ENCODE measurements at regions not wholly inside any gene's neighbourhood (a gene's known extent, or its start where the extent isn't known, plus 50 kb on each side); places are given as distances from the start of the nearest gene placed in this dataset.

GRCh38 chr17:17421346-17422216 lies 55.2 kb upstream of the MED9 start:
- TF ChIP-seq, protein P1, sequence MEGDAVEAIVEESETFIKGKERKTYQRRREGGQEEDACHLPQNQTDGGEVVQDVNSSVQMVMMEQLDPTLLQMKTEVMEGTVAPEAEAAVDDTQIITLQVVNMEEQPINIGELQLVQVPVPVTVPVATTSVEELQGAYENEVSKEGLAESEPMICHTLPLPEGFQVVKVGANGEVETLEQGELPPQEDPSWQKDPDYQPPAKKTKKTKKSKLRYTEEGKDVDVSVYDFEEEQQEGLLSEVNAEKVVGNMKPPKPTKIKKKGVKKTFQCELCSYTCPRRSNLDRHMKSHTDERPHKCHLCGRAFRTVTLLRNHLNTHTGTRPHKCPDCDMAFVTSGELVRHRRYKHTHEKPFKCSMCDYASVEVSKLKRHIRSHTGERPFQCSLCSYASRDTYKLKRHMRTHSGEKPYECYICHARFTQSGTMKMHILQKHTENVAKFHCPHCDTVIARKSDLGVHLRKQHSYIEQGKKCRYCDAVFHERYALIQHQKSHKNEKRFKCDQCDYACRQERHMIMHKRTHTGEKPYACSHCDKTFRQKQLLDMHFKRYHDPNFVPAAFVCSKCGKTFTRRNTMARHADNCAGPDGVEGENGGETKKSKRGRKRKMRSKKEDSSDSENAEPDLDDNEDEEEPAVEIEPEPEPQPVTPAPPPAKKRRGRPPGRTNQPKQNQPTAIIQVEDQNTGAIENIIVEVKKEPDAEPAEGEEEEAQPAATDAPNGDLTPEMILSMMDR (IDR thresholded peaks at IDR 0.05; ENCODE audit: poor library complexity) = no peak
- TF ChIP-seq EZH2 (IDR thresholded peaks at IDR 0.05; ENCODE audit: borderline replicate concordance) (no peak), EZH2phosphoT487 (IDR thresholded peaks at IDR 0.05; ENCODE audit: low read depth, severe bottlenecking, unreplicated experiment) (no peak)

Data from hepatocyte (in vitro differentiated cells).